H1 (cell line): ENCODE measurements at regions not wholly inside any gene's neighbourhood (a gene's known extent, or its start where the extent isn't known, plus 50 kb on each side); places are given as distances from the start of the nearest gene placed in this dataset.

Experiments used
- CTCF ChIA-PET: fragments of 300-600 bp; sonication (Branson Sonifier 250); formaldehyde crosslinking; loops from one replicate; lab custom pipeline; 2021; ENCODE audit not compliant: partially characterized antibody; lab: Charles Lee
- POLR2A ChIA-PET: fragments of 300-600 bp; sonication (Branson Sonifier 250); formaldehyde crosslinking; loops from one replicate; lab custom pipeline; 2021; ENCODE audit warnings: inconsistent platforms; ENCODE audit not compliant: partially characterized antibody; lab: Charles Lee
- DNase-seq, 2 experiments: peaks; one replicate each; pipeline versions ENCODE4 v3.0.0 to v3.0.0-alpha.2; 2010 to 2022; ENCODE audit warnings: low spot score in 2 of 2, low read depth in 1 of 2, mixed read lengths in 1 of 2
- FAIRE-seq: peaks from 2 replicates; lab custom pipeline; 2011; peaks lifted over from hg19 to GRCh38; lab: Jason Lieb, UNC
- H2AFZ ChIP-seq: 2 replicates; pipeline ENCODE4 v1.8.1; 2012; ENCODE audit warnings: low read length, inconsistent platforms
- H2AK5ac ChIP-seq: 2 replicates; pipeline ENCODE4 v1.6.1; 2013; ENCODE audit warnings: low read depth, low read length
- H2BK120ac ChIP-seq: replicated peaks from 2 replicates; pipeline ENCODE3; 2013; ENCODE audit warnings: low read depth, low read length, inconsistent platforms
- H2BK12ac ChIP-seq: 2 replicates; pipeline ENCODE4 v1.6.1; 2013; ENCODE audit warnings: low read depth, low read length
- H2BK15ac ChIP-seq: 2 replicates; pipeline ENCODE4 v1.6.1; 2013; ENCODE audit warnings: low read length
- H2BK20ac ChIP-seq: 2 replicates; pipeline ENCODE4 v1.6.1; 2013; ENCODE audit warnings: low read length
- H2BK5ac ChIP-seq: 2 replicates; pipeline ENCODE4 v1.6.1; 2013; ENCODE audit warnings: low read depth, low read length
- H3K14ac ChIP-seq: 2 replicates; pipeline ENCODE4 v1.6.1; 2013; ENCODE audit warnings: inconsistent platforms; ENCODE audit not compliant: insufficient read length
- H3K18ac ChIP-seq: 2 replicates; pipeline ENCODE4 v1.6.1; 2013; ENCODE audit warnings: low read length; ENCODE audit errors: extremely low read depth
- H3K23ac ChIP-seq: 2 replicates; pipeline ENCODE4 v1.6.1; 2013; ENCODE audit warnings: inconsistent platforms; ENCODE audit not compliant: insufficient read length
- H3K23me2 ChIP-seq: 2 replicates; pipeline ENCODE4 v1.6.1; 2013; ENCODE audit warnings: low read depth, low read length
- H3K27ac ChIP-seq: 2 replicates; pipeline ENCODE4 v1.6.1; 2011; ENCODE audit warnings: low read depth, low read length, inconsistent platforms
- H3K27me3 ChIP-seq, 4 experiments: replicated peaks in 1 of 4; 1 replicate in 1 of 4; 2 replicates in 3 of 4; pipeline versions ENCODE4 v1.6.1 to v1.8.1; 2011 to 2013; ENCODE audit warnings: low read length in 3 of 4, mild to moderate bottlenecking in 3 of 4, inconsistent platforms in 2 of 4, mixed read lengths in 2 of 4, moderate library complexity in 1 of 4; ENCODE audit not compliant: control insufficient read depth in 3 of 4, insufficient read depth in 3 of 4; ENCODE audit errors: extremely low read depth in 1 of 4
- H3K36me3 ChIP-seq, 4 experiments: 2 replicates each; pipeline versions ENCODE4 v1.6.1 to v1.8.1; 2011 to 2013; ENCODE audit warnings: mild to moderate bottlenecking in 4 of 4, low read length in 3 of 4, moderate library complexity in 2 of 4, control low read depth in 1 of 4, inconsistent platforms in 1 of 4; ENCODE audit not compliant: insufficient read depth in 4 of 4, control insufficient read depth in 2 of 4
- H3K4ac ChIP-seq: replicated peaks from 2 replicates; pipeline ENCODE3; 2013; ENCODE audit warnings: low read length, low read depth, mixed read lengths, inconsistent platforms; ENCODE audit not compliant: insufficient read length
- H3K4me1 ChIP-seq, 4 experiments: replicated peaks in 1 of 4; 1 replicate in 1 of 4; 2 replicates in 3 of 4; pipeline versions ENCODE4 v1.6.1 to v1.8.1; 2011 to 2013; ENCODE audit warnings: low read length in 3 of 4, inconsistent platforms in 2 of 4, mixed read lengths in 1 of 4; ENCODE audit not compliant: insufficient read depth in 4 of 4, control insufficient read depth in 3 of 4
- H3K4me2 ChIP-seq, 2 experiments: 2 replicates each; pipeline versions ENCODE4 v1.6.1 to v1.8.1; 2011 to 2013; ENCODE audit warnings: low read depth in 2 of 2, low read length in 2 of 2, control low read depth in 1 of 2, inconsistent platforms in 1 of 2, mild to moderate bottlenecking in 1 of 2; ENCODE audit not compliant: insufficient read depth in 1 of 2
- H3K4me3 ChIP-seq, 4 experiments: fragments of 200-600, 300-600 bp in 1 of 4; sonication (generic), shearing (Covaris generic), sonication (Bioruptor Twin) in 1 of 4; 2 replicates each; pipeline versions ENCODE4 v1.5.1 to v1.8.1; 2011 to 2016; ENCODE audit warnings: low read length in 4 of 4, low read depth in 3 of 4, control low read depth in 2 of 4, inconsistent platforms in 2 of 4, mild to moderate bottlenecking in 2 of 4, mixed read lengths in 1 of 4, moderate library complexity in 1 of 4; ENCODE audit not compliant: insufficient read depth in 2 of 4; ENCODE audit errors: extremely low read depth in 1 of 4
- H3K56ac ChIP-seq: replicated peaks from 2 replicates; pipeline ENCODE3; 2013; ENCODE audit warnings: low read depth, mild to moderate bottlenecking, mixed read lengths, low read length, inconsistent platforms; ENCODE audit not compliant: insufficient read length
- H3K79me1 ChIP-seq: 2 replicates; pipeline ENCODE4 v1.6.1; 2013; ENCODE audit warnings: low read depth, low read length, control low read depth
- H3K79me2 ChIP-seq, 2 experiments: 2 replicates each; pipeline versions ENCODE4 v1.6.1 to v1.8.1; 2012 to 2013; ENCODE audit warnings: low read length in 2 of 2, mild to moderate bottlenecking in 2 of 2, inconsistent platforms in 1 of 2; ENCODE audit not compliant: insufficient read depth in 2 of 2, control insufficient read depth in 1 of 2
- H3K9ac ChIP-seq, 4 experiments: replicated peaks in 1 of 4; 1 replicate in 1 of 4; 2 replicates in 3 of 4; pipeline versions ENCODE4 v1.6.1 to v1.8.1; 2011 to 2013; ENCODE audit warnings: low read depth in 3 of 4, low read length in 3 of 4, control low read depth in 2 of 4, mild to moderate bottlenecking in 2 of 4, moderate library complexity in 2 of 4, inconsistent platforms in 1 of 4; ENCODE audit errors: extremely low read depth in 1 of 4
- H3K9me3 ChIP-seq, 2 experiments: 2 replicates each; pipeline versions ENCODE4 v1.6.1 to v1.8.1; 2012 to 2013; ENCODE audit warnings: mild to moderate bottlenecking in 2 of 2, moderate library complexity in 2 of 2, control low read depth in 1 of 2, inconsistent platforms in 1 of 2, low read depth in 1 of 2, low read length in 1 of 2, mixed read lengths in 1 of 2; ENCODE audit not compliant: insufficient read depth in 2 of 2
- H4K20me1 ChIP-seq, 2 experiments: replicated peaks in 1 of 2; 2 replicates each; pipeline versions ENCODE3 to v1.8.1; 2011 to 2013; ENCODE audit warnings: inconsistent platforms in 2 of 2, low read length in 2 of 2, mild to moderate bottlenecking in 1 of 2; ENCODE audit not compliant: insufficient read depth in 2 of 2, control insufficient read depth in 1 of 2
- H4K5ac ChIP-seq: 2 replicates; pipeline ENCODE4 v1.6.1; 2013; ENCODE audit warnings: low read length, low read depth, mixed read lengths, inconsistent platforms; ENCODE audit not compliant: insufficient read length
- H4K8ac ChIP-seq: 2 replicates; pipeline ENCODE4 v1.8.0; 2013; ENCODE audit warnings: mild to moderate bottlenecking, moderate library complexity, low read length, inconsistent platforms; ENCODE audit not compliant: insufficient read depth; ENCODE audit errors: extremely low read depth
- H4K91ac ChIP-seq: replicated peaks from 2 replicates; pipeline ENCODE3; 2013; ENCODE audit warnings: low read length, mixed read lengths, inconsistent platforms; ENCODE audit not compliant: insufficient read length
- BRCA1 ChIP-seq: IDR thresholded peaks from 2 replicates; pipeline ENCODE4 v1.6.1; 2012; ENCODE audit warnings: low read depth, low read length, improper control_type of control experiment
- FOSL1 ChIP-seq: IDR thresholded peaks from 2 replicates; pipeline ENCODE4 v1.6.1; 2011; ENCODE audit warnings: mild to moderate bottlenecking, low read depth, low read length, moderate library complexity; ENCODE audit not compliant: insufficient read depth
- GTF2F1 ChIP-seq: IDR thresholded peaks from 2 replicates; pipeline ENCODE4 v1.6.1; 2012; ENCODE audit warnings: low read depth, low read length, improper control_type of control experiment, borderline replicate concordance
- HDAC2 ChIP-seq, 2 experiments: fragments of 300-600 bp in 1 of 2; sonication (generic) in 1 of 2; IDR thresholded peaks; 2 replicates each; pipeline ENCODE4 v1.6.1; 2011 to 2012; ENCODE audit warnings: low read depth in 2 of 2, low read length in 2 of 2, mild to moderate bottlenecking in 2 of 2, moderate library complexity in 2 of 2, borderline replicate concordance in 1 of 2, inconsistent platforms in 1 of 2
- KDM1A ChIP-seq: fragments of 200-600, 300-600 bp; sonication (generic); IDR thresholded peaks from 2 replicates; pipeline ENCODE4 v1.7.1; 2016; ENCODE audit warnings: mild to moderate bottlenecking, low read length, borderline replicate concordance
- MAFK ChIP-seq: IDR thresholded peaks from 2 replicates; pipeline ENCODE4 v1.6.1; 2012; ENCODE audit warnings: low read depth, mild to moderate bottlenecking, improper control_type of control experiment, low read length
- NRF1 ChIP-seq: IDR thresholded peaks from 2 replicates; pipeline ENCODE4 v1.6.1; 2011; ENCODE audit warnings: mild to moderate bottlenecking, low read depth, low read length, improper control_type of control experiment
- POLR2AphosphoS5 ChIP-seq: IDR thresholded peaks from 2 replicates; pipeline ENCODE4 v1.6.1; 2011; ENCODE audit warnings: low read depth, low read length
- RAD21 ChIP-seq, 2 experiments: IDR thresholded peaks in 1 of 2; conservative IDR thresholded peaks in 1 of 2; 2 replicates each; pipeline ENCODE4 v1.6.1; 2011; ENCODE audit warnings: low read depth in 2 of 2, low read length in 2 of 2, improper control_type of control experiment in 1 of 2, inconsistent platforms in 1 of 2, mild to moderate bottlenecking in 1 of 2, moderate library complexity in 1 of 2
- TAF1 ChIP-seq: IDR thresholded peaks from 2 replicates; pipeline ENCODE4 v1.6.1; 2011; ENCODE audit warnings: mild to moderate bottlenecking, low read depth, low read length
- TCF12 ChIP-seq: IDR thresholded peaks from 2 replicates; pipeline ENCODE4 v1.6.1; 2011; ENCODE audit warnings: low read depth, mild to moderate bottlenecking, low read length
- WGBS, 2 experiments: shearing (Covaris generic) in 1 of 2; methylation state at CpG; one replicate each; pipeline versions ENCODE4 v1.1.6 to v1.1.7; 2013 to 2015; ENCODE audit warnings: low lambda C conversion rate in 2 of 2, mixed read lengths in 2 of 2, inconsistent platforms in 1 of 2, low coverage in 1 of 2, missing lambda C conversion rate in 1 of 2; ENCODE audit not compliant: insufficient replicate concordance in 2 of 2, insufficient coverage in 1 of 2, insufficient read length in 1 of 2; ENCODE audit errors: extremely low coverage in 1 of 2, missing lambda C conversion rate in 1 of 2; 5-methylcytosine and 5-hydroxymethylcytosine counted together

- DNase-seq: no peak
- no peak for FAIRE-seq
- POLR2A ChIA-PET: no interaction called here
Observed at GRCh38 chr4:20022471-20022870, 229.2 kb upstream of the SLIT2 start.

More at GRCh38 chr4:20022471-20022870, 229.2 kb upstream of the SLIT2 start:
- Histone ChIP-seq H3K79me2 (no peaks in the 10 kb centered on the region), H4K8ac (no peak overlapping the region), H3K18ac (no peak overlapping the region), H2BK20ac (no peak overlapping the region), H3K23ac (no peak overlapping the region), H2AK5ac (no peak overlapping the region), H3K4me3 (no peak overlapping the region), H3K27ac (no peak overlapping the region), H3K4me1 (no peaks in the 10 kb centered on the region), H3K36me3 (no peaks in the 10 kb centered on the region; a peak in 1 of 8 replicates), H4K20me1 (no peaks in the 10 kb centered on the region), H2AFZ (no peak overlapping the region), H3K4ac (no peak overlapping the region), H4K5ac (no peak overlapping the region), H3K9me3 (peaks cover 3% of the 10 kb centered on the region in 2 experiments; a peak in 1 of 4 replicates), H2BK12ac (no peak overlapping the region), H4K91ac (no peak overlapping the region), H3K79me1 (no peaks in the 10 kb centered on the region), H2BK120ac (no peak overlapping the region), H3K4me2 (no peak overlapping the region), H3K9ac (no peak overlapping the region), H3K56ac (no peak overlapping the region), H3K23me2 (no peaks in the 10 kb centered on the region), H3K27me3 (no peaks in the 10 kb centered on the region), H2BK5ac (no peak overlapping the region), H3K14ac (no peak overlapping the region), H2BK15ac (no peak overlapping the region)
- CTCF ChIA-PET: no interaction called here
- 97% methylated on average over 2 of the region's 2 CpGs; no CpG with 5 or more reads in 1 of the 2 experiments for WGBS, 2 experiments
- TF ChIP-seq KDM1A (no peak), FOSL1 (no peak), HDAC2 (IDR thresholded peaks at IDR 0.05; ENCODE audit: borderline replicate concordance in 1 of 2, low read depth in 2 of 2, low read length in 2 of 2) (no peak), POLR2AphosphoS5 (no peak), MAFK (no peak), TAF1 (no peak), GTF2F1 (no peak), TCF12 (no peak), NRF1 (no peak), BRCA1 (no peak), RAD21 (IDR thresholded peaks at IDR 0.05 in 1 of 2, conservative IDR thresholded peaks at IDR 0.05 in 1 of 2; ENCODE audit: low read depth in 2 of 2, low read length in 2 of 2) (no peak)
